Transverse colon (tissue), 4 donors: ENCODE measurements at regions not wholly inside any gene's neighbourhood (a gene's known extent, or its start where the extent isn't known, plus 50 kb on each side); places are given as distances from the start of the nearest gene placed in this dataset.

Experiments
- DNase-seq: peaks from one replicate; pipeline ENCODE4 v3.0.0-alpha.2; 2019
- H3K27ac ChIP-seq, 4 donors: fragments of 200-600 bp; sonication (generic); 2 replicates each; pipeline ENCODE4 v1.5.1; 2016 to 2018; ENCODE audit warnings: inconsistent platforms in 4 of 4
- H3K27me3 ChIP-seq: fragments of 200-600 bp; sonication (generic); 2 replicates; pipeline ENCODE4 v1.5.1; 2017; ENCODE audit warnings: inconsistent platforms
- H3K36me3 ChIP-seq, 4 donors: fragments of 200-600 bp; sonication (generic); 2 replicates each; pipeline ENCODE4 v1.5.1; 2017 to 2019; ENCODE audit warnings: inconsistent platforms in 4 of 4
- H3K4me1 ChIP-seq, 4 donors: fragments of 200-600 bp; sonication (generic); 2 replicates each; pipeline ENCODE4 v1.5.1; 2017 to 2020; ENCODE audit warnings: inconsistent platforms in 4 of 4
- H3K4me3 ChIP-seq, 4 donors: fragments of 200-600 bp; sonication (generic); 1 replicate in 1 of 4; 2 replicates in 3 of 4; pipeline versions ENCODE4 v1.5.1 to v1.6.1; 2017 to 2019; ENCODE audit warnings: inconsistent platforms in 4 of 4
- H3K9me3 ChIP-seq, 2 donors: fragments of 200-600 bp; sonication (generic); 2 replicates each; pipeline ENCODE4 v1.5.1; 2017 to 2019; ENCODE audit warnings: inconsistent platforms in 2 of 2
- EP300 ChIP-seq: sonication (generic); formaldehyde crosslinking; IDR thresholded peaks from one replicate; pipeline ENCODE4 v1.6.1; 2017; ENCODE audit warnings: antibody characterized with exemption, low read depth
- POLR2A ChIP-seq: fragments of 450-650 bp; IDR thresholded peaks from one replicate; pipeline ENCODE4 v1.6.1; 2016; ENCODE audit warnings: antibody characterized with exemption, mild to moderate bottlenecking, moderate library complexity
- POLR2AphosphoS5 ChIP-seq, 3 donors: sonication (generic); formaldehyde crosslinking; IDR thresholded peaks; one replicate each; pipeline ENCODE4 v1.6.1; 2016; ENCODE audit warnings: antibody characterized with exemption in 3 of 3
- WGBS, 2 donors: methylation state at CpG; one replicate each; pipeline ENCODE4 v1.1.5; 2018; ENCODE audit warnings: low coverage in 1 of 2; 5-methylcytosine and 5-hydroxymethylcytosine counted together
- in situ Hi-C, 4 donors: fragments of 200-750 bp; cut with MboI; loops; one replicate each; pipeline versions ENCODE4 v1.15.0 to v1.15.1; 2017; ENCODE audit warnings: low sequenced_read_pairs in 3 of 4, low pct_ligation_motif_present in 1 of 4, low pct_unique_long_range_greater_than_20kb in 1 of 4
- intact Hi-C: fragments of 100-400 bp; cut with DNase I; formaldehyde crosslinking; loops from one replicate; pipeline ENCODE4 v1.15.1; 2023; ENCODE audit warnings: low total_unique reads
- TF ChIP-seq, protein P1 (sequence below), 5 experiments: fragments of 200-600 bp in 3 of 5; fragments of 450-650 bp in 2 of 5; sonication (generic) in 3 of 5; IDR thresholded peaks; 1 replicate in 2 of 5; 2 replicates in 3 of 5; pipeline ENCODE4 v1.5.1; 2016 to 2017; ENCODE audit warnings: antibody characterized with exemption in 5 of 5, inconsistent platforms in 3 of 5, mild to moderate bottlenecking in 2 of 5, moderate library complexity in 1 of 5

- intact Hi-C loops (no loop called here), in situ Hi-C loops (no loop called here)
- WGBS, 2 donors, result 67 to 73% methylated on average over 1 of the region's 1 CpG
- no peaks in the 10 kb centered on the region for H3K36me3 ChIP-seq
- no peaks in the 10 kb centered on the region for H3K9me3 ChIP-seq
- H3K4me3 ChIP-seq, result no peak overlapping the region
- H3K27ac ChIP-seq, result no peak overlapping the region
- TF ChIP-seq POLR2A (no peak), EP300 (no peak), POLR2AphosphoS5 (IDR thresholded peaks at IDR 0.05) (no peak)
- TF ChIP-seq, protein P1, sequence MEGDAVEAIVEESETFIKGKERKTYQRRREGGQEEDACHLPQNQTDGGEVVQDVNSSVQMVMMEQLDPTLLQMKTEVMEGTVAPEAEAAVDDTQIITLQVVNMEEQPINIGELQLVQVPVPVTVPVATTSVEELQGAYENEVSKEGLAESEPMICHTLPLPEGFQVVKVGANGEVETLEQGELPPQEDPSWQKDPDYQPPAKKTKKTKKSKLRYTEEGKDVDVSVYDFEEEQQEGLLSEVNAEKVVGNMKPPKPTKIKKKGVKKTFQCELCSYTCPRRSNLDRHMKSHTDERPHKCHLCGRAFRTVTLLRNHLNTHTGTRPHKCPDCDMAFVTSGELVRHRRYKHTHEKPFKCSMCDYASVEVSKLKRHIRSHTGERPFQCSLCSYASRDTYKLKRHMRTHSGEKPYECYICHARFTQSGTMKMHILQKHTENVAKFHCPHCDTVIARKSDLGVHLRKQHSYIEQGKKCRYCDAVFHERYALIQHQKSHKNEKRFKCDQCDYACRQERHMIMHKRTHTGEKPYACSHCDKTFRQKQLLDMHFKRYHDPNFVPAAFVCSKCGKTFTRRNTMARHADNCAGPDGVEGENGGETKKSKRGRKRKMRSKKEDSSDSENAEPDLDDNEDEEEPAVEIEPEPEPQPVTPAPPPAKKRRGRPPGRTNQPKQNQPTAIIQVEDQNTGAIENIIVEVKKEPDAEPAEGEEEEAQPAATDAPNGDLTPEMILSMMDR (IDR thresholded peaks at IDR 0.05), result no peak
- no peak for DNase-seq
- H3K27me3 ChIP-seq, result no peaks in the 10 kb centered on the region
- no peaks in the 10 kb centered on the region for H3K4me1 ChIP-seq
Measured at GRCh38 chr7:120030876-120031275, 242.1 kb upstream of the KCND2 start.

- WGBS, 2 donors, result 50 to 58% methylated on average over 1 to 2 of the region's 2 CpGs
- Histone ChIP-seq H3K36me3 (no peaks in the 10 kb centered on the region), H3K27ac (no peak overlapping the region), H3K9me3 (no peaks in the 10 kb centered on the region), H3K27me3 (no peaks in the 10 kb centered on the region), H3K4me3 (no peak overlapping the region), H3K4me1 (no peaks in the 10 kb centered on the region)
- in situ Hi-C loops, result no loop called here
- no peak for DNase-seq
- TF ChIP-seq POLR2AphosphoS5 (IDR thresholded peaks at IDR 0.05) (no peak), POLR2A (no peak), EP300 (no peak)
- TF ChIP-seq, protein P1 (IDR thresholded peaks at IDR 0.05), result no peak
- intact Hi-C loops, result no loop called here
Measured at GRCh38 chr7:120033114-120033513, 239.9 kb upstream of the KCND2 start.

- Histone ChIP-seq H3K36me3 (no peaks in the 10 kb centered on the region), H3K27me3 (no peaks in the 10 kb centered on the region), H3K4me1 (no peaks in the 10 kb centered on the region), H3K27ac (no peak overlapping the region), H3K9me3 (no peaks in the 10 kb centered on the region), H3K4me3 (no peak overlapping the region)
- DNase-seq, result no peak
- 89 to 100% methylated on average over 2 of the region's 2 CpGs for WGBS, 2 donors
- no peak for TF ChIP-seq POLR2AphosphoS5 (IDR thresholded peaks at IDR 0.05)
- TF ChIP-seq, protein P1 (IDR thresholded peaks at IDR 0.05), result no peak
- TF ChIP-seq POLR2A, result no peak
- TF ChIP-seq EP300, result no peak
- intact Hi-C loops (no loop called here), in situ Hi-C loops (no loop called here)
Measured at GRCh38 chr7:120039138-120039537, 233.8 kb upstream of the KCND2 start.

DNA sequence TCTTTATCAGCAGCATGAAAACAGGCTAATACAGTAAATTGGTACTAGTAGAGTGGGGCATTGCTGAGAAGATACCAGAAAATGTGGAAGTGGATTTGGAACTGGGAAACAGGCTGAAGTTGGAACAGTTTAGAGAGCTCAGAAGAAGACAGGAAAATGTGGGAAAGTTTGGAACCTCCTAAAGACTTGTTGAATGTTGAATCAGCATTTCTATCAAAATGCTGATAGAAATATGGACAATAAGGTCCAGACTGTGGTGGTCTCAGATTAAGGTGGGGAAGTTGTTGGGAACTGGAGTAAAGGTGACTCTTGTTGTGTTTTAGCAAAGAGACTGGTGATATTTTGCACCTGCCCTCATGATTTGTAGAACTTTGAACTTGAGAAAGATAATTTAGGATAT lies 231.2 kb upstream of the KCND2 start:
- intact Hi-C loops, result no loop called here
- in situ Hi-C loops, result no loop called here
- no peaks in the 10 kb centered on the region for H3K36me3 ChIP-seq
- H3K27ac ChIP-seq, result no peak overlapping the region
- no peak for TF ChIP-seq POLR2AphosphoS5 (IDR thresholded peaks at IDR 0.05)
- TF ChIP-seq, protein P1 (IDR thresholded peaks at IDR 0.05), result no peak
- TF ChIP-seq EP300, result no peak
- no peak for TF ChIP-seq POLR2A
- no peak for DNase-seq
- no peak overlapping the region for H3K4me3 ChIP-seq
- H3K27me3 ChIP-seq, result no peaks in the 10 kb centered on the region
- no peaks in the 10 kb centered on the region for H3K4me1 ChIP-seq
- H3K9me3 ChIP-seq, result no peaks in the 10 kb centered on the region
